ENCODE measurements at regions not wholly inside any gene's neighbourhood (a gene's known extent, or its start where the extent isn't known, plus 50 kb on each side); places are given as distances from the start of the nearest gene placed in this dataset.

GRCh38 chr11:42625757-42626665 lies 685.8 kb upstream of the API5 start:
- no peak for DNase-seq

GRCh38 chr11:42631220-42631843 lies 680.5 kb upstream of the API5 start:
- DNase-seq: peak; percentile 20

- no peak for DNase-seq
Observed at GRCh38 chr11:42646959-42647358, 664.8 kb upstream of the API5 start.

GRCh38 chr11:42647993-42648392 lies 663.8 kb upstream of the API5 start:
- no peak for DNase-seq

GRCh38 chr11:42651621-42652020 lies 660.2 kb upstream of the API5 start:
- DNase-seq: no peak

- no peak for DNase-seq
Observed at GRCh38 chr11:42657169-42657568, 654.6 kb upstream of the API5 start.

- no peak for DNase-seq
Observed at GRCh38 chr11:42661942-42662341, 649.9 kb upstream of the API5 start.

GRCh38 chr11:42669248-42669976 lies 642.4 kb upstream of the API5 start:
- DNase-seq: no peak

- no peak for DNase-seq
Observed at GRCh38 chr11:42674436-42674835, 637.4 kb upstream of the API5 start.

- DNase-seq: no peak
Observed at GRCh38 chr11:42707541-42707940, 604.3 kb upstream of the API5 start.

- DNase-seq: no peak
Observed at GRCh38 chr11:42709216-42709615, 602.6 kb upstream of the API5 start.

- no peak for DNase-seq
Observed at GRCh38 chr11:42713279-42713678, 598.5 kb upstream of the API5 start.

GRCh38 chr11:42713753-42714152 lies 598.0 kb upstream of the API5 start:
- no peak for DNase-seq

GRCh38 chr11:42720716-42721563 lies 590.9 kb upstream of the API5 start:
- DNase-seq: no peak

GRCh38 chr11:42727879-42728278 lies 583.9 kb upstream of the API5 start:
- no peak for DNase-seq

GRCh38 chr11:42762348-42762747 lies 549.4 kb upstream of the API5 start:
- DNase-seq: no peak

- DNase-seq: no peak
Observed at GRCh38 chr11:42764936-42765335, 546.9 kb upstream of the API5 start.

- DNase-seq: no peak
Observed at GRCh38 chr11:42768576-42768975, 543.2 kb upstream of the API5 start.

- DNase-seq: peak; percentile 48
Observed at GRCh38 chr11:42770444-42771065, 541.2 kb upstream of the API5 start.

- no peak for DNase-seq
Observed at GRCh38 chr11:42772886-42773285, 538.9 kb upstream of the API5 start.

- no peak for DNase-seq
Observed at GRCh38 chr11:42773729-42774128, 538.1 kb upstream of the API5 start.

- DNase-seq: no peak
Observed at GRCh38 chr11:42774567-42774966, 537.2 kb upstream of the API5 start.

All from hematopoietic multipotent progenitor cell treated with erythropoietin and hydrocortisone succinate and interleukin-3 and kit ligand, for 6 days (in vitro differentiated cells).